ENCODE measurements at regions not wholly inside any gene's neighbourhood (a gene's known extent, or its start where the extent isn't known, plus 50 kb on each side); places are given as distances from the start of the nearest gene placed in this dataset.
A peak's percentile ranks its signal among the peaks of the same experiment; 100 is the strongest.
"Not testable (repeated sequence)": the region's sequence is repeated elsewhere in the genome, so short reads cannot be mapped to it uniquely, and the experiment has no call there.

DNA sequence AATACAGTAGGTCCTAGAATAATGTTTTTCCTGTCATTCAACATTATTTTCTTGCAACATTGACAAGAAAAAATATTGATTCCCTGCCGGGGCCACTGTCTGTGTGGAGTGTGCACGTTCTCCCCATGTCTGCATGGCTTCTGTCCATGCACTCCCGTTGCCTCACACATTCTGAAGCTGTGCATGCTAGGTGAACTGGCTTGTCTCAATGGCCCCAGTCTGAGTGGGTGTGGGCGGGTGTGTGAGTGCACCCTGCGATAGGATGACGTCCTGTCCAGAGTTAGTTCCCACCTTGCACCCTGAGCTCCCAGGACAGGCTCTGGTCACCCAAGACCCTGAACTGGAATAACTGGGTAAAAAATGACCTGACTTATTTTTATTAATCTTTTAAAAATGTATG lies 186.1 kb downstream of the CAND1 start:
- no peak for DNase-seq (ENCODE audit: low read depth, low spot score)

GRCh38 chr12:67456431-67456901 lies 187.3 kb downstream of the CAND1 start:
- DNase-seq (ENCODE audit: low read depth, low spot score) = no peak

DNA sequence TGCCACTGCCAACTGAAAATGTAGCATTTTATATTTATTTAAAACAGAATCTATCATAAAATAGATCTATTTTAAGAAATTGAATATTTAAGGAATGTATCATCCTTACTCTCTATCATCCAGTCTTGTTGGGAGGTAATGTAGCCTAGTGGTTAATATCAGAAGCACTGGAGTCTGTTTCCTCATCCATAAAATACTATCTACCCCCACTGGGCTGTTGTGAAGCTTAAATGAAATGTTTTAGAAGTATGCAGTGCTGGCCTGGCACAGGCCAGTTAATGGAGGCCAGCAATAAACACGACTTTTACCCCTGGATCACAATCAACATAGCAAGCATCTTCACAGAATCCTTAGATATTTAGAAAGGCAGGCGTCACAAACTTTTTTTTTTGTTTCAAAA lies 188.0 kb downstream of the CAND1 start:
- no peak for DNase-seq (ENCODE audit: low read depth, low spot score)

GRCh38 chr12:67457778-67458665 lies 188.9 kb downstream of the CAND1 start:
- no peak for DNase-seq (ENCODE audit: low read depth, low spot score)

DNA sequence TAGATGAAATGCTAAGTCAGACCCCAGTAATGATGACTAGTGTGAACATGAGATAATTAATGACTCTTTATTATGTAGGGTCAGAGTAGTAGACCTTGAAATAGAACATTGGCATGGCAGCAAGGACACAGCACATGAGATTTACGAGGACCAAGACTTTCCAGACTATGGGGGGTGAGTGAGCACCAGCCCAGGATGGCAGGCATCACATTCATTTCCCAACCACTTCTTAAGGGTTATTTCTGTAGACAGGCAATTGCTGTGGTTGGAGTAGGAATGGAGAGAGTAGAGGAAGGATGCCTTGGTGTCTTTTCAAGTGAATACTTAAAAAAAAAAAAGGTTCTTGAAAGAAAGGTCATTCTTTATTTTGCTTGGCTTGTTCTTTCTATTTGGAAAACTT lies 189.4 kb upstream of the DYRK2 start:
- DNase-seq (ENCODE audit: low read depth, low spot score) = no peak

DNA sequence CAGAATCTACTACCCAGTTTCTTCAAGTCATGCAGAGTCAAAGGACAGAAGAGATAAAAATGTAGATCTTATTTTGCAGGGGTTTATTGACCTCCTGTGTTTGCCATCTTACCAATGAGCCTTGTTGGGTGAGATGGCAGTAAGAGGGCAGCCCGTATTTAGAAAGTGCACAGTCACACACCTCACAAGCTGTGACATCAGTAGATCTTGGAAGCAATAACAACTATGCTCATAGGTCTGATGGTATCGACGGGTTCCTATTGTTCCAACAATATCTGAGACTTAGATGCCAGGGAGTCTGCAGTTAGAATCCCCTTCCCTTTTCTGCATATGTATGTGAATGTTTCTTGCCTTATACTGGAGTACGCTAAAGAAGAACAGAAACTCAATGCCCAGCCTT lies 189.0 kb upstream of the DYRK2 start:
- no peak for DNase-seq (ENCODE audit: low read depth, low spot score)

DNA sequence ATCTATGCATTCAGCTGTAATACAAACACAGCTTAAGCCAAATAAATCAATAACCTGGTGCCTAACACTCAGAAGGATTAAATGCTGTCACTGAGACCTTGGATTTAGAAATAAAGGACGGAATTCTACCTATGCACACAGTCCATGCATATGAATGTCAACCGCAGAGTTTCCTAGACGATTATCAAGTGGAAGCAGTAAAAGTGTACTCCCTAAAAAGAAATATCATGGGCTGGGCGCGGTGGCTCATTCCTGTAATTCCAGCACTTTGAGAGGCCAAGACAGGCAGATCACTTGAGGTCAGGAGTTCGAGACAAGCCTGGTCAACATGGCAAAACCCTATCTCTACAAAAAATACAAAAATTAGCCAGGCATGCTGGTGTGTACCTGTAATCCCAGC lies 188.2 kb upstream of the DYRK2 start:
- no peak for DNase-seq (ENCODE audit: low read depth, low spot score)

DNA sequence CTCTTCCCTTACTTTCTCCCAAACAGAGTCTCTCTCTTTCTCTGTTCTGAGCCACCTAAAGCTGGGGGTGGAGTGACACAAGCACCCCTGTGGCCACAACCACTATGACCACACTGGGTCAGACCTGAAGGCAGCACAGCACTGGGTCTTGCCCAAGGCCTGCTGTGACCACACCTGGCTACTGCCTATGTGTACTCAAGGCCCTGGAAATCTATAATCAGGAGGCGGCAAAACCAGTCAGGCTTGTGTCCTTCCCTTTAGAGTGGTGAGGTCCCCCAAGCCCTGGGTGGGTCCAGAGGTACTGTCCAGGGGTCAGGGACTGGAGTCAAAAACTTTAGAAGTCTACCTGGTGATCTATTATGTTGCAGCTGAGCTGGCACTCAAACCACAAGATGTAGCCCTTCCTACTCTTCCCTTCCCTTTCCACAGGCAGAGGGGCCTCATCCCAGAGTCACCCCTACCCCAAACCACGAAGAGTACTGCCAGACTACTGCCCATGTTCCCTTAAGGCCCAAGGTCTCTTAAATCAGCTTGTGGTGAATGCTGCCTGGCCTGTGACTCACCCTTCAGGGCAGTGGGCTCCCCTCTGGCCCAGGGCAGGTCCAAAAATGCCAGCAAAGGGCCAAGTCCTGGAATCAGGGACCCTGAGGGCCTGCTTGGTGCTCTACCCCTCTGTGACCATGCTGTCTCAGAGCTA lies 179.8 kb upstream of the DYRK2 start:
- DNase-seq (ENCODE audit: low read depth, low spot score) = no peak

DNA sequence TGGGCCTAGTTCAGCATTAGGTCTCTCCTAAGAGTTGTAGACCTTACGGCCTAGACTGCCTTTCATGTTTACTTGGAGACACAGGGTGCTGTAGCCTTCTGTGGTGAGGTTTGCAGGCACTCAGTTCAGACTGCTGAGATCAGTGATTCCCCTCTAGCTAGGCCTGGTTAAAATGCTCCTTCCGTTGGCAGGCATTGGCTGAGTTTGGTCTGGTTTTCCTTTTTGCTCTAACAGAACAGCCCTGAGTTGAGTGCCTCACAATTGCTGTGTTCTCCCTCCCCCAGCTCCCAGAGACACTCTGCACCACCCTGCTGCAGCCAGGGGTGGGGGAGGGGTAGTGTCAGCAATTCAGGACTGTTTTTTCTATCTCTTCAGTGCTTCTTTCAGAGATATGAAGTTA lies 178.9 kb upstream of the DYRK2 start:
- DNase-seq (ENCODE audit: low read depth, low spot score) = peak; percentile 15

- DNase-seq (ENCODE audit: low read depth, low spot score) = no peak
Measured at GRCh38 chr12:67471810-67472209, 176.7 kb upstream of the DYRK2 start.

- no peak for DNase-seq (ENCODE audit: low read depth, low spot score)
Measured at GRCh38 chr12:67472539-67472938, 176.0 kb upstream of the DYRK2 start.

DNA sequence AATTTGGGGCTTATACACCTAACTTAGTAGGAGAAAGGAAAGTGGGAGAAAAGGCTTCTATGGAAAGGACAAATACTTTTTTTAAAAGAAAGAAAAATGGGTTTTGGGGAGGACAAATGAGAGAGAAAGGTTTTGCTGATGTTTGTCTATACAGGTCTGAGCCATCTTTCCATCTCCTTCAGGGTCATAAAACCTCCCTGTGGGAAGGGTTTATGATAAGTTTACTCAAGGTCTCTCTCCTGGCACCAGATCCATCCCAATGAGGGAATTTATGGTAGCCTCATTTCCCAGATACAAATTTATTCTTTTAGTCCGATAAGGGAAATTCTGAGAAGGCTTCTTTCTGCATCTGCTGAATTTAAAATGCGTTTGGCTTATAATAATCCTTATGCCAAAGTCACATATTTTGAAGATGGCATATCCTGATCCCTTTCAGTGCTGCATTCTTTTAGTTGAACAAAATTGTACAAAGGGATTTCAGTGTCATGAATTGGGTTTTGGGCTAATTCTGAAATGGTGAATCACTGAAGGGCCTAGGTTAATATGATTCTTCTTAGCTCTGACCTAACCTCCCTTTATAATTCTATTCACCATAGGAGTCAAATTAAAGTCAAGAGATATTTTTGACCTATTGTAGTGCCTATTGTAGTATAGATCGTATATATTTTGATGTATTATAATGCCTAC lies 173.5 kb upstream of the DYRK2 start:
- no peak for DNase-seq (ENCODE audit: low read depth, low spot score)

DNA sequence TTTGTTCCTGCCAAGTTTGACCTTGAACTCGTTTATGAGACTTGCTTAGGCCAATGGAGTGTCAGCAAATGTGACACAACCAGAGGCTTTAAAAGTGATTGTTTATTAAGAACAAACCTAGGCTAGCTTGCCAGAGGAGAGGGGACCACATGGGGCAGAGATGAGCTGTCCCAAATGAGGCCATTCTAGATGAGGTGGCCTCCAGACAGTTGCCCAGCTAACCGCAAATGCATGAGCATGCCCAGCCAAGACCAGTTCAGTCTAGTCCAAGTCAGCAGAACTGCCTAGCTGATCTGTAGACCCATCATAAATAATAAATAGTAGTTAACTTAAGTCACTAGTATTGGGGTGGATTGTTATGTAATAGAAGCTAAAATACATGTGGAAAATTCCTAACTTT lies 172.8 kb upstream of the DYRK2 start:
- no peak for DNase-seq (ENCODE audit: low read depth, low spot score)

DNA sequence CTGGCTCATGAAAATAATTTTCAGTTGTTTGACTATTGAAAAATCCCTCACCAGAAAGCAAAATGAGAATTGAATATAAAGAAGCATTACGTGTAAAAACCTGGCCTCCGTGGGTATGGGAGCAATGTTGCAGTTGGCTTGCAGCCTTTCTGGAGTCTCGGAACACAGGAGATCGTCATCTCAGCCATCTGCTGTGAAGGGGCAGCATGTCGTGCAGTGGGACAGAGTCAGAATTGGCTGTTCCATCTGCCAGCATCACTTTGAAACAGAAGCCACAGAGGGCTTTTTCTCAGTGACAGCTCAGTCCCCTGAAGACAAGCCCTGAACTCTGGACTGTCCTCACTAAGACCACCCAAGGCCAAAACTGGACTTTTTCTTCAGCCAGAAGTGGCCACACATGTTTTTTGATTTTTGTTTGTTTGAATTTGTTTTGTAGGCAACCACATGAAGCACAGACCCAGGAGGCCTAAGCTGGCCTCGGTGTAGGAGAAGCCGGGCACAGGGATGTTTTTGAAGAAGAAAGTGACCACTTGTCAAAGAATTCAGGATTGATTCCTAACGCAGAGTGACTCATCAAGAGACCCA lies 170.8 kb upstream of the DYRK2 start:
- DNase-seq (ENCODE audit: low read depth, low spot score) = no peak

- no peak for DNase-seq (ENCODE audit: low read depth, low spot score)
Measured at GRCh38 chr12:67482751-67483661, 165.5 kb upstream of the DYRK2 start.

DNA sequence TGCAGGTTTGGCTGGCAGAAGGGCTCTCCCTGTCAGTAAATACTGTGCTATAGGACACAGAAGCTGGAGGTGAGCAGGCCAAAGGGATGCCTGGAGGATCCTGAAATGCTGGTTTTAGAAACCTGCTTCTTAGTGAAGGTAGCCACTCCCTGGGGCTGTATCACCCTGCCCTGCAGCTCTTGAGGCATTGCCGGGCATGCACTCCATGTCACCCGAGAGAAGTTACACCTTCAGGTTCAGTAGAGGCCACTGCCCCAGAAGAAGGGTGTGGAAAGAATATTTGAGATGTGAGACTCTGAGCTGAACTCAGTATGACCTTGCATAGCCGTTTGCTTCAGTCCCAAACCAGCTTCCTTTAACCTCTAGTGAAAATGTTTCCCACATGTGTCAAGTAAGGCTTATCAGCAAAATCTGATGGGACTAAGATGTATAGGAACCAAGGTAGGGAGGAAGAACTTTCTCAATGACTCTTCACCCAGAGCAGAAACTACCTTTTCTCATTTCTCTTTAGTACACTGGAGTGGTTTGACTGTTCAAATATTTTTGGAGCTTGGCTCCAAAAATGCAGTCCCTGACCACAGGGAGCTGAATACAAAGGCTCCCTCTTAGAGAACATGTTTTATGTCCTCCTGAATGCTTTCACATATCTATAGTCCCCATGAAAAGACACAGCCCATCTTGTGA lies 164.5 kb upstream of the DYRK2 start:
- DNase-seq (ENCODE audit: low read depth, low spot score) = no peak

DNA sequence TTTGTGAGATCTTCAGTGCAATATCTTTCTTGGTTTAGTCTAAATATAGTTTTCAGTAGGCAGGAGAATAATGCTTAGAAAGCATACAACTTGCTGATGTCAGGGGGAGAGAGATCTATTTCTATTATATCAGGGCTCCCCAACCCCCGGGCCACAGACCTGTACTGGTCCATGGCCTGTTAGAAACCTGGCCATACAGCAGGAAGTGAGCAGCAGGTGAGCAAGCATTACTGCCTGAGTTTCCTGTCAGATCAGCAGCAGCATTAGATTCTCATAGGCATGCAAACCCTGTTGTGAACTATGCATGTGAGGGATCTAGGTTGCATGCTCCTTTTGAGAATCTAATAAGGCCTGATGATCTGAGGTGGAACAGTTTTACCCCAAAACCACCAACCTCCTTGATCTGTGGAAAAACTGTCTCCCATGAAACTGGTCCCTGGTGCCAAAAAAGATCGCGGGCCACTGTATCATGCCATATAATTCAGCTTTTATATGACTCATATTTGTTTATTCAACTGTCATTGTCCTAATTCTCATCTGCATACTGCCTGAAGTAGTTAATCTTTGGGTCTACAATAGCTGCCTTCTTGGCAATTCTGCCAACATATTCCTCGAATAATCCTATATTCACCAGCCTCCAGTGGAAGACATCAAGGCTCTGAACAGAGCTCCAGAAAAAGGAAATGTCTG lies 163.6 kb upstream of the DYRK2 start:
- no peak for DNase-seq (ENCODE audit: low read depth, low spot score)

- no peak for DNase-seq (ENCODE audit: low read depth, low spot score)
Measured at GRCh38 chr12:67486671-67487070, 161.9 kb upstream of the DYRK2 start.

GRCh38 chr12:67488349-67488748 lies 160.2 kb upstream of the DYRK2 start:
- DNase-seq (ENCODE audit: low read depth, low spot score) = not testable (repeated sequence)

DNA sequence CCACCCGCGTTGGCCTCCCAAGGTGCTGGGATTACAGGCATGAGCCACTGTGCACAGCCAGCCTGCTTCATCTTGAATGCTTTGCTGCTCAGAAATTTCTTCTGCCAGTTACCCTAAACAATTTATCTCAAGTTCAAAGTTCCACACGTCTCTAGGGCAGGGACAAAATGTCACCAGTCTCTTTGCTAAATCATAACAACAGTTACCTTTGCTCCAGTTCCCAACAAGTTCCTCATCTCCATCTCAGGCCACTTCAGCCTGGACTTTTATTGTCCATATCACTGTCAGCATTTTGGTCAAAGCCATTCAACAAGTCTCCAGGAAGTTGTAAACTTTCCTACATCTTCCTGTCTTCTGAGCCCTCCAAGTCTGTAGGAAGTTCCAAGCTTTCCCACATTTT lies 159.5 kb upstream of the DYRK2 start:
- no peak for DNase-seq (ENCODE audit: low read depth, low spot score)

Measured in iPS DF 19.7 (cell line).